ENCODE measurements at regions not wholly inside any gene's neighbourhood (a gene's known extent, or its start where the extent isn't known, plus 50 kb on each side); places are given as distances from the start of the nearest gene placed in this dataset.

DNA sequence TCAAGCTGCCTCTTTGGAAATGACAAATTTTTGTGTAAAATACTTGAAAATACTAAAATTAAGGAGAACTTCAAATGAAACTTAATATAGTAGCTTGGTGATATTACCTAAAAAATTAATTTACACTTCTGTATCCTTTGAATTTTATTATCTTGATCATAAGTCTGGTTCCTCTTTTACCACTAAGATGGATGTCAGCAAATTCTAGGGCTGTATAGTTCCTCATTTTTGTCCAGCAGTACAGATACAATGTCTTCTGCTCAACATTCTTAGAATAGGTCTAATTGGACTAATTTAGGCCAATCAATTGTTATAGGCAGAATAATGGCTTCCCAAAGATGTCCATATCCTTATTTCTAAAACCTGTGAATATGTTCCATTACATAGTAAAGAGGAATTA is 1298.0 kb upstream of the RAG2 start:
- no peak overlapping the region for H2BK15ac ChIP-seq (ENCODE audit: low read depth, low read length)
- peaks cover 6% of the 10 kb centered on the region for H3K9me3 ChIP-seq (ENCODE audit: control insufficient read depth, low read depth, low read length)
- H2BK120ac ChIP-seq (ENCODE audit: low read depth, low read length, poor library complexity, severe bottlenecking), result no peak overlapping the region
- no peak overlapping the region for H2AK5ac ChIP-seq (ENCODE audit: insufficient read length, low read length)
- H4K20me1 ChIP-seq (ENCODE audit: control insufficient read depth, insufficient read depth, insufficient read length), result no peaks in the 10 kb centered on the region
- no peak overlapping the region for H2AFZ ChIP-seq (ENCODE audit: low read length)
- H3T11ph ChIP-seq (ENCODE audit: low read length), result no peak overlapping the region
- H3K4ac ChIP-seq (ENCODE audit: low read depth, low read length), result no peak overlapping the region
- no peaks in the 10 kb centered on the region for H3K79me1 ChIP-seq (ENCODE audit: insufficient read depth, low read depth, low read length, poor library complexity, severe bottlenecking)
- H3K4me1 ChIP-seq (ENCODE audit: insufficient read depth, low read length), result no peaks in the 10 kb centered on the region
- TF ChIP-seq, protein P1, sequence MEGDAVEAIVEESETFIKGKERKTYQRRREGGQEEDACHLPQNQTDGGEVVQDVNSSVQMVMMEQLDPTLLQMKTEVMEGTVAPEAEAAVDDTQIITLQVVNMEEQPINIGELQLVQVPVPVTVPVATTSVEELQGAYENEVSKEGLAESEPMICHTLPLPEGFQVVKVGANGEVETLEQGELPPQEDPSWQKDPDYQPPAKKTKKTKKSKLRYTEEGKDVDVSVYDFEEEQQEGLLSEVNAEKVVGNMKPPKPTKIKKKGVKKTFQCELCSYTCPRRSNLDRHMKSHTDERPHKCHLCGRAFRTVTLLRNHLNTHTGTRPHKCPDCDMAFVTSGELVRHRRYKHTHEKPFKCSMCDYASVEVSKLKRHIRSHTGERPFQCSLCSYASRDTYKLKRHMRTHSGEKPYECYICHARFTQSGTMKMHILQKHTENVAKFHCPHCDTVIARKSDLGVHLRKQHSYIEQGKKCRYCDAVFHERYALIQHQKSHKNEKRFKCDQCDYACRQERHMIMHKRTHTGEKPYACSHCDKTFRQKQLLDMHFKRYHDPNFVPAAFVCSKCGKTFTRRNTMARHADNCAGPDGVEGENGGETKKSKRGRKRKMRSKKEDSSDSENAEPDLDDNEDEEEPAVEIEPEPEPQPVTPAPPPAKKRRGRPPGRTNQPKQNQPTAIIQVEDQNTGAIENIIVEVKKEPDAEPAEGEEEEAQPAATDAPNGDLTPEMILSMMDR (conservative IDR thresholded peaks at IDR 0.05), result no peak
- Mint-ChIP-seq H3K4me1 (no peaks in the 10 kb centered on the region), H3K27me3 (ENCODE audit: low read depth) (no peaks in the 10 kb centered on the region), H3K9me3 (peaks cover 34 to 37% of the 10 kb centered on the region in 2 experiments), H3K27ac (no peak overlapping the region), H3K36me3 (ENCODE audit: insufficient read depth in 1 of 3, low read depth in 3 of 3) (peaks cover 20 to 45% (median 28%) of the 10 kb centered on the region in 3 experiments), H3K4me3 (no peak overlapping the region)
- DNase-seq, result no peak
- no peak overlapping the region for H3K14ac ChIP-seq (ENCODE audit: insufficient read depth, low read length)
- no peak overlapping the region for H3K27ac ChIP-seq (ENCODE audit: insufficient read length, low read depth, low read length)
- H2BK5ac ChIP-seq (ENCODE audit: insufficient read length, low read length), result no peak overlapping the region
- H2BK20ac ChIP-seq (ENCODE audit: low read depth, low read length, poor library complexity, severe bottlenecking), result no peak overlapping the region
- no peak overlapping the region for H4K8ac ChIP-seq (replicated peaks; ENCODE audit: insufficient read length, low read depth, low read length)
- no peak overlapping the region for H3K56ac ChIP-seq (ENCODE audit: insufficient read length, low read depth, low read length)
- no peaks in the 10 kb centered on the region; the same call in 1 of the 2 replicates for H3K27me3 ChIP-seq (ENCODE audit: insufficient read depth, low read length)
- no peak overlapping the region for H3K4me2 ChIP-seq (ENCODE audit: insufficient read depth, insufficient read length, low read length)
- no peak overlapping the region for H4K5ac ChIP-seq (ENCODE audit: insufficient read length, low read depth, low read length)
- no peak overlapping the region for H3K9ac ChIP-seq (ENCODE audit: extremely low read depth, insufficient read length, low read length)
- no peaks in the 10 kb centered on the region for H3K23me2 ChIP-seq (ENCODE audit: insufficient read length, low read depth, low read length, poor library complexity, severe bottlenecking)
- no peak overlapping the region for H2BK12ac ChIP-seq (ENCODE audit: insufficient read length, low read depth, low read length)
- H3K23ac ChIP-seq (ENCODE audit: insufficient read length, low read depth, low read length), result no peak overlapping the region
- no peaks in the 10 kb centered on the region for H3K79me2 ChIP-seq (ENCODE audit: insufficient read depth, low read length)
- no peak overlapping the region for H4K91ac ChIP-seq (ENCODE audit: insufficient read length, low read depth, low read length)
- no peak overlapping the region for H3K18ac ChIP-seq (ENCODE audit: insufficient read length, low read depth, low read length)
